K562 (cell line): ENCODE measurements at regions not wholly inside any gene's neighbourhood (a gene's known extent, or its start where the extent isn't known, plus 50 kb on each side); places are given as distances from the start of the nearest gene placed in this dataset.

ENCODE experiments used
- ATAC-seq: fragments of 200-7000 bp; cut with Tn5 transposase; 3 replicates; pipeline ENCODE4 v1.9.1; 2020; ENCODE audit warnings: moderate library complexity
- BruUV-seq: library from RNA; stranded (reverse); fragments of 400-500 nt; replicated peaks from 2 replicates; lab custom pipeline; 2021; lab: Mats Ljungman, UMichigan
- CTCF ChIA-PET: fragments of 300-600 bp; formaldehyde crosslinking; extraction: SDS; loops from one replicate; lab custom pipeline; 2021; ENCODE audit warnings: low intra/inter-chr PET ratio; lab: Yijun Ruan, JAX
- POLR2A ChIA-PET: fragments of 300-600, 350-650 bp; sonication (Branson Sonifier 250); formaldehyde crosslinking; extraction: SDS; loops from one replicate; lab custom pipeline; 2021; ENCODE audit warnings: antibody characterized with exemption, inconsistent platforms; lab: Yijun Ruan, JAX
- DNase-seq, 4 experiments: peaks; one replicate each; pipeline versions ENCODE4 v3.0.0 to v3.0.0-alpha.2; 2011 to 2018; ENCODE audit warnings: low spot score in 3 of 4, mixed read lengths in 3 of 4; ENCODE audit errors: extremely low read depth in 1 of 4
- FAIRE-seq: peaks from 2 replicates; lab custom pipeline; 2011; peaks lifted over from hg19 to GRCh38; lab: Jason Lieb, UNC
- H2AFZ ChIP-seq: 2 replicates; pipeline ENCODE4 v1.6.0; 2011; ENCODE audit warnings: low read depth, low read length, control low read depth, inconsistent platforms
- H3K27ac ChIP-seq: fragments of 200-600 bp; 3 replicates; pipeline ENCODE4 v1.8.0; 2011; ENCODE audit warnings: low read depth, mild to moderate bottlenecking, control low read depth, inconsistent platforms, low read length, moderate library complexity, mixed read lengths; ENCODE audit errors: extremely low read depth
- H3K27me3 ChIP-seq, 2 experiments: fragments of 300-600 bp in 1 of 2; 2 replicates in 1 of 2; 3 replicates in 1 of 2; pipeline versions ENCODE4 v1.6.0 to v1.8.0; 2011; ENCODE audit warnings: inconsistent platforms in 2 of 2, low read length in 2 of 2, mild to moderate bottlenecking in 1 of 2, mixed read lengths in 1 of 2, moderate library complexity in 1 of 2; ENCODE audit not compliant: control insufficient read depth in 2 of 2, insufficient read depth in 2 of 2
- H3K36me3 ChIP-seq: fragments of 300-600 bp; 3 replicates; pipeline ENCODE4 v1.8.0; 2011; ENCODE audit warnings: mild to moderate bottlenecking, low read length, inconsistent platforms; ENCODE audit not compliant: control insufficient read depth, insufficient read depth
- H3K4me1 ChIP-seq, 2 experiments: fragments of 200-600 bp in 1 of 2; replicated peaks in 1 of 2; 2 replicates in 1 of 2; 3 replicates in 1 of 2; pipeline versions ENCODE4 v1.5.1 to v1.8.0; 2011; ENCODE audit warnings: inconsistent platforms in 2 of 2, low read length in 2 of 2, mild to moderate bottlenecking in 1 of 2, mixed read lengths in 1 of 2, moderate library complexity in 1 of 2; ENCODE audit not compliant: control insufficient read depth in 2 of 2, insufficient read depth in 2 of 2
- H3K4me2 ChIP-seq: 2 replicates; pipeline ENCODE4 v1.6.1; 2011; ENCODE audit warnings: low read length, control low read depth, inconsistent platforms, mixed read lengths; ENCODE audit not compliant: insufficient read depth
- H3K4me3 ChIP-seq: fragments of 200-600 bp; sonication (generic), shearing (Covaris generic); 2 replicates; pipeline ENCODE4 v1.5.1; 2016; ENCODE audit warnings: control low read depth, inconsistent platforms
- H3K79me2 ChIP-seq: fragments of 200-600 bp; 3 replicates; pipeline ENCODE4 v1.8.0; 2011; ENCODE audit warnings: low read length, inconsistent platforms; ENCODE audit not compliant: control insufficient read depth, insufficient read depth
- H3K9ac ChIP-seq, 2 experiments: 2 replicates each; pipeline versions ENCODE4 v1.6.0 to v1.6.1; 2011; ENCODE audit warnings: low read depth in 2 of 2, low read length in 2 of 2, control low read depth in 1 of 2, inconsistent platforms in 1 of 2, mild to moderate bottlenecking in 1 of 2, mixed read lengths in 1 of 2; ENCODE audit not compliant: insufficient read depth in 1 of 2
- H3K9me1 ChIP-seq: one replicate; pipeline ENCODE4 v1.6.0; 2011; ENCODE audit warnings: inconsistent platforms, mild to moderate bottlenecking, low read length, moderate library complexity; ENCODE audit not compliant: control insufficient read depth, insufficient read depth
- H3K9me3 ChIP-seq: replicated peaks from 2 replicates; pipeline ENCODE4 v1.5.1; 2011; ENCODE audit warnings: low read depth, low read length, inconsistent platforms; ENCODE audit not compliant: control insufficient read depth, insufficient read depth
- H4K20me1 ChIP-seq: replicated peaks from 2 replicates; pipeline ENCODE4 v1.6.1; 2011; ENCODE audit warnings: low read length, inconsistent platforms, mixed read lengths; ENCODE audit not compliant: control insufficient read depth, insufficient read depth
- ATF1 ChIP-seq, 2 experiments: fragments of 450-650 bp in 1 of 2; IDR thresholded peaks; 2 replicates each; pipeline ENCODE4 v1.6.1; 2016; ENCODE audit warnings: missing compliant biosample characterization in 1 of 2, missing genetic modification characterization in 1 of 2
- ATF7 ChIP-seq: fragments of 450-650 bp; IDR thresholded peaks from 2 replicates; pipeline ENCODE4 v1.7.1; 2014; ENCODE audit warnings: mild to moderate bottlenecking, moderate library complexity
- CBX3 ChIP-seq, 2 experiments: IDR thresholded peaks; 1 replicate in 1 of 2; 2 replicates in 1 of 2; pipeline ENCODE4 v1.6.1; 2012; ENCODE audit warnings: inconsistent platforms in 2 of 2, low read length in 2 of 2, borderline replicate concordance in 1 of 2, control low read depth in 1 of 2
- ELF1 ChIP-seq: fragments of 200-800 bp; sonication (Bioruptor generic); IDR thresholded peaks from 2 replicates; pipeline ENCODE4 v1.6.1; 2016; ENCODE audit warnings: missing genetic modification characterization, missing compliant biosample characterization
- FIP1L1 ChIP-seq: fragments of 200-400 bp; formaldehyde crosslinking; IDR thresholded peaks from 2 replicates; pipeline ENCODE4 v1.6.1; 2018; ENCODE audit warnings: mild to moderate bottlenecking, low read depth, low read length; ENCODE audit not compliant: poor library complexity, severe bottlenecking
- MAZ ChIP-seq, 2 experiments: fragments of 450-650 bp in 1 of 2; sonication (generic) in 1 of 2; formaldehyde crosslinking; IDR thresholded peaks in 1 of 2; conservative IDR thresholded peaks in 1 of 2; 2 replicates each; pipeline versions ENCODE4 v1.4.0 to v1.5.0; 2020; ENCODE audit warnings: mild to moderate bottlenecking in 1 of 2, missing genetic modification reagents in 1 of 2
- NR0B1 ChIP-seq: fragments of 450-650 bp; IDR thresholded peaks from one replicate; pipeline ENCODE4 v1.6.1; 2018; ENCODE audit warnings: mild to moderate bottlenecking, moderate library complexity; ENCODE audit not compliant: partially characterized antibody
- POLR2AphosphoS2 ChIP-seq: IDR thresholded peaks from 2 replicates; pipeline ENCODE4 v1.6.1; 2012; ENCODE audit warnings: low read length, improper control_type of control experiment
- RBFOX2 ChIP-seq: fragments of 200-400 bp; formaldehyde crosslinking; IDR thresholded peaks from 2 replicates; pipeline ENCODE4 v1.6.1; 2017; ENCODE audit warnings: low read depth, mild to moderate bottlenecking, low read length, moderate library complexity
- RBM15 ChIP-seq: fragments of 200-400 bp; formaldehyde crosslinking; IDR thresholded peaks from 2 replicates; pipeline ENCODE4 v1.6.1; 2018; ENCODE audit warnings: mild to moderate bottlenecking, low read length, moderate library complexity; ENCODE audit not compliant: insufficient read depth
- SMC3 ChIP-seq: conservative IDR thresholded peaks from 2 replicates; pipeline ENCODE4 v1.6.1; 2011; ENCODE audit warnings: low read depth, low read length, improper control_type of control experiment; ENCODE audit not compliant: insufficient read depth
- ZFPM2 ChIP-seq: fragments of 250-450 bp; sonication (Bioruptor Pico); IDR thresholded peaks from 2 replicates; pipeline ENCODE4 v1.5.1; 2022; ENCODE audit warnings: mild to moderate bottlenecking
- ZNF444 ChIP-seq: fragments of 250-450 bp; sonication (Bioruptor Pico); IDR thresholded peaks from 2 replicates; pipeline ENCODE4 v1.4.0; 2020; ENCODE audit warnings: mild to moderate bottlenecking, moderate library complexity
- WGBS: fragments of 100-300 bp; shearing (Covaris generic); methylation state at CpG from one replicate; pipeline ENCODE4 v1.1.6; 2016; ENCODE audit warnings: low coverage, mixed read lengths; ENCODE audit not compliant: insufficient coverage; ENCODE audit errors: missing lambda C conversion rate; 5-methylcytosine and 5-hydroxymethylcytosine counted together
- in situ Hi-C: fragments of 300-500 bp; cut with MboI; formaldehyde crosslinking; loops from 4 replicates; pipeline ENCODE4 v1.15.0; 2018; ENCODE audit warnings: inconsistent platforms, mixed read lengths
- intact Hi-C: fragments of 100-400 bp; cut with micrococcal nuclease; formaldehyde crosslinking; loops from 2 replicates; pipeline ENCODE4 v1.14.2; 2022
- TF ChIP-seq, protein P1 (sequence below), 2 experiments: fragments of 450-650 bp; IDR thresholded peaks; 2 replicates each; pipeline ENCODE4 v1.6.1; 2018; ENCODE audit warnings: mild to moderate bottlenecking in 2 of 2, low read depth in 1 of 2; ENCODE audit not compliant: partially characterized antibody in 2 of 2
- TF ChIP-seq, protein P2 (sequence below): sonication (generic); formaldehyde crosslinking; IDR thresholded peaks from 2 replicates; pipeline ENCODE4 v1.8.1; 2022; ENCODE audit warnings: missing genetic modification reagents

DNA sequence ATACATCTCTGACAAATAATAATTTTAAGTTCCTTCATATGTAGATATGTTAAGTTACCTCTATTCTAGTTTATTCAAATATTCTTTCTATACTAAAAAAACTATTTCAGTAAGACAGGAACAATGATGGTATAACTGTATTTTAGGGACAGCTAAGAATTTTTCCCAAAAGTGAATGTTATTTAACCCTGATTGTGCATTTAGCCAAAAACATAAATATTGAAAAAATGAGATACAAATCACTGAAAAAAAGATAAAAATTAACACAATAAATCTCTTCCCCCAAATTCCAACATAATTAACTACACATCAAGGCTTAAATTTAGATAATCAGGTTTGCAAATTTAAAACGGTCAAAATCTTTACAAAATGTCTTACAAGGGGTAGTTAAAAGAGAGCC, 58.1 kb downstream of the KCNRG start:
- Histone ChIP-seq H4K20me1 (no peaks in the 10 kb centered on the region; the same call in 1 of the 2 replicates), H3K9ac (no peak overlapping the region), H3K9me1 (no peaks in the 10 kb centered on the region), H3K4me2 (no peak overlapping the region), H3K36me3 (peaks cover 65% of the 10 kb centered on the region), H3K79me2 (peaks cover 100% of the 10 kb centered on the region), H3K9me3 (no peaks in the 10 kb centered on the region), H2AFZ (no peak overlapping the region), H3K4me3 (no peak overlapping the region), H3K4me1 (peaks cover 0 to 2% of the 10 kb centered on the region in 2 experiments; a peak in 2 of 5 replicates), H3K27me3 (no peaks in the 10 kb centered on the region), H3K27ac (no peak overlapping the region)
- WGBS, result 14% methylated on average over 1 of the region's 1 CpG
- in situ Hi-C loops (no loop called here), intact Hi-C loops (no loop called here)
- FAIRE-seq (no peak), ATAC-seq (no peak), DNase-seq (no peak)
- CTCF ChIA-PET, result no interaction called here
- POLR2A ChIA-PET, result no interaction called here
- TF ChIP-seq ELF1, result no peak
- TF ChIP-seq ATF1 (CRISPR knock-in tag; IDR thresholded peaks at IDR 0.05), result no peak
- no peak for TF ChIP-seq ATF1 (tag; IDR thresholded peaks at IDR 0.05)
- TF ChIP-seq, protein P1, sequence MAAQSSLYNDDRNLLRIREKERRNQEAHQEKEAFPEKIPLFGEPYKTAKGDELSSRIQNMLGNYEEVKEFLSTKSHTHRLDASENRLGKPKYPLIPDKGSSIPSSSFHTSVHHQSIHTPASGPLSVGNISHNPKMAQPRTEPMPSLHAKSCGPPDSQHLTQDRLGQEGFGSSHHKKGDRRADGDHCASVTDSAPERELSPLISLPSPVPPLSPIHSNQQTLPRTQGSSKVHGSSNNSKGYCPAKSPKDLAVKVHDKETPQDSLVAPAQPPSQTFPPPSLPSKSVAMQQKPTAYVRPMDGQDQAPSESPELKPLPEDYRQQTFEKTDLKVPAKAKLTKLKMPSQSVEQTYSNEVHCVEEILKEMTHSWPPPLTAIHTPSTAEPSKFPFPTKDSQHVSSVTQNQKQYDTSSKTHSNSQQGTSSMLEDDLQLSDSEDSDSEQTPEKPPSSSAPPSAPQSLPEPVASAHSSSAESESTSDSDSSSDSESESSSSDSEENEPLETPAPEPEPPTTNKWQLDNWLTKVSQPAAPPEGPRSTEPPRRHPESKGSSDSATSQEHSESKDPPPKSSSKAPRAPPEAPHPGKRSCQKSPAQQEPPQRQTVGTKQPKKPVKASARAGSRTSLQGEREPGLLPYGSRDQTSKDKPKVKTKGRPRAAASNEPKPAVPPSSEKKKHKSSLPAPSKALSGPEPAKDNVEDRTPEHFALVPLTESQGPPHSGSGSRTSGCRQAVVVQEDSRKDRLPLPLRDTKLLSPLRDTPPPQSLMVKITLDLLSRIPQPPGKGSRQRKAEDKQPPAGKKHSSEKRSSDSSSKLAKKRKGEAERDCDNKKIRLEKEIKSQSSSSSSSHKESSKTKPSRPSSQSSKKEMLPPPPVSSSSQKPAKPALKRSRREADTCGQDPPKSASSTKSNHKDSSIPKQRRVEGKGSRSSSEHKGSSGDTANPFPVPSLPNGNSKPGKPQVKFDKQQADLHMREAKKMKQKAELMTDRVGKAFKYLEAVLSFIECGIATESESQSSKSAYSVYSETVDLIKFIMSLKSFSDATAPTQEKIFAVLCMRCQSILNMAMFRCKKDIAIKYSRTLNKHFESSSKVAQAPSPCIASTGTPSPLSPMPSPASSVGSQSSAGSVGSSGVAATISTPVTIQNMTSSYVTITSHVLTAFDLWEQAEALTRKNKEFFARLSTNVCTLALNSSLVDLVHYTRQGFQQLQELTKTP (IDR thresholded peaks at IDR 0.05; ENCODE audit: low read depth in 1 of 2, partially characterized antibody in 2 of 2), result no peak
- TF ChIP-seq CBX3 (IDR thresholded peaks at IDR 0.05; ENCODE audit: borderline replicate concordance in 1 of 2, low read length in 2 of 2), result no peak
- no peak for TF ChIP-seq ATF7
- no peak for TF ChIP-seq SMC3
- TF ChIP-seq NR0B1, result no peak
- no peak for TF ChIP-seq ZNF444
- TF ChIP-seq POLR2AphosphoS2, result no peak
- TF ChIP-seq RBM15, result no peak
- no peak for TF ChIP-seq FIP1L1
- TF ChIP-seq, protein P2, sequence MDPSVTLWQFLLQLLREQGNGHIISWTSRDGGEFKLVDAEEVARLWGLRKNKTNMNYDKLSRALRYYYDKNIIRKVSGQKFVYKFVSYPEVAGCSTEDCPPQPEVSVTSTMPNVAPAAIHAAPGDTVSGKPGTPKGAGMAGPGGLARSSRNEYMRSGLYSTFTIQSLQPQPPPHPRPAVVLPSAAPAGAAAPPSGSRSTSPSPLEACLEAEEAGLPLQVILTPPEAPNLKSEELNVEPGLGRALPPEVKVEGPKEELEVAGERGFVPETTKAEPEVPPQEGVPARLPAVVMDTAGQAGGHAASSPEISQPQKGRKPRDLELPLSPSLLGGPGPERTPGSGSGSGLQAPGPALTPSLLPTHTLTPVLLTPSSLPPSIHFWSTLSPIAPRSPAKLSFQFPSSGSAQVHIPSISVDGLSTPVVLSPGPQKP (CRISPR knock-in tag), result no peak
- TF ChIP-seq MAZ (CRISPR knock-in tag; conservative IDR thresholded peaks at IDR 0.05 in 1 of 2, IDR thresholded peaks at IDR 0.05 in 1 of 2), result no peak
- no peak for TF ChIP-seq ZFPM2 (CRISPR knock-in tag)
- no peak for TF ChIP-seq RBFOX2
- BruUV-seq, result no TSS peak
